Upper lobe of left lung (tissue), 6 donors: ENCODE measurements at regions not wholly inside any gene's neighbourhood (a gene's known extent, or its start where the extent isn't known, plus 50 kb on each side); places are given as distances from the start of the nearest gene placed in this dataset.

ENCODE experiments used
- ATAC-seq, 2 donors: fragments of 200-7000 bp; cut with Tn5 transposase; one replicate each; pipeline ENCODE4 v1.9.1; 2022; ENCODE audit warnings: mild to moderate bottlenecking in 2 of 2, moderate library complexity in 2 of 2; ENCODE audit not compliant: low FRiP score in 2 of 2
- DNase-seq, 2 donors: peaks; one replicate each; pipeline ENCODE4 v3.0.0-alpha.2; 2019 to 2020
- H3K27ac ChIP-seq, 4 donors: fragments of 200-600 bp; sonication (generic); one replicate each; pipeline ENCODE4 v1.5.1; 2016 to 2019
- H3K27me3 ChIP-seq, 4 donors: fragments of 200-600 bp; sonication (generic); one replicate each; pipeline ENCODE4 v1.5.1; 2017 to 2019
- H3K36me3 ChIP-seq, 4 donors: fragments of 200-600 bp; sonication (generic); one replicate each; pipeline ENCODE4 v1.5.1; 2016 to 2019
- H3K4me1 ChIP-seq, 4 donors: fragments of 200-600 bp; sonication (generic); one replicate each; pipeline ENCODE4 v1.5.1; 2018 to 2019
- H3K4me3 ChIP-seq, 4 donors: fragments of 200-600 bp; sonication (generic); one replicate each; pipeline ENCODE4 v1.5.1; 2017 to 2019; ENCODE audit warnings: mild to moderate bottlenecking in 2 of 4, moderate library complexity in 1 of 4
- H3K9me3 ChIP-seq, 4 donors: fragments of 200-600 bp; sonication (generic); one replicate each; pipeline ENCODE4 v1.5.1; 2018 to 2019
- CTCF ChIP-seq, 6 experiments: fragments of 450-650 bp in 4 of 6; fragments of 200-600 bp in 2 of 6; sonication (generic) in 2 of 6; IDR thresholded peaks; one replicate each; pipeline ENCODE4 v1.5.1; 2016 to 2019; ENCODE audit warnings: antibody characterized with exemption in 6 of 6
- EP300 ChIP-seq, 4 donors: sonication (generic); formaldehyde crosslinking; IDR thresholded peaks; one replicate each; pipeline ENCODE4 v1.5.1; 2017; ENCODE audit warnings: antibody characterized with exemption in 4 of 4, control low read depth in 2 of 4
- POLR2A ChIP-seq, 4 donors: fragments of 450-650 bp; IDR thresholded peaks; one replicate each; pipeline ENCODE4 v1.5.1; 2016 to 2017; ENCODE audit warnings: antibody characterized with exemption in 4 of 4, mild to moderate bottlenecking in 2 of 4
- POLR2AphosphoS5 ChIP-seq, 2 donors: sonication (generic); formaldehyde crosslinking; IDR thresholded peaks; one replicate each; pipeline ENCODE4 v1.5.1; 2017; ENCODE audit warnings: antibody characterized with exemption in 2 of 2
- WGBS, 2 donors: methylation state at CpG; one replicate each; pipeline ENCODE4 v1.1.5; 2017 to 2018; 5-methylcytosine and 5-hydroxymethylcytosine counted together
- donor health status: DM: no; HTN: no; CAD: no; lungs with moderate emphysema.
- donor health status: DM: no; HTN: yes; CAD: no; lungs with severe emphysema.

GRCh38 chr19:28908941-28909340, 304.0 kb downstream of the UQCRFS1 start:
- TF ChIP-seq EP300 (IDR thresholded peaks at IDR 0.05): no peak
- no peak for TF ChIP-seq POLR2A (IDR thresholded peaks at IDR 0.05)
- TF ChIP-seq POLR2AphosphoS5 (IDR thresholded peaks at IDR 0.05): no peak
- TF ChIP-seq CTCF (IDR thresholded peaks at IDR 0.05): no peak
- no peaks in the 10 kb centered on the region for H3K9me3 ChIP-seq
- no peaks in the 10 kb centered on the region for H3K27me3 ChIP-seq
- H3K27ac ChIP-seq: no peak overlapping the region
- H3K36me3 ChIP-seq: no peaks in the 10 kb centered on the region
- H3K4me1 ChIP-seq: no peaks in the 10 kb centered on the region
- H3K4me3 ChIP-seq: no peak overlapping the region
- WGBS, 2 donors: 59 to 86% methylated on average over 8 of the region's 8 CpGs
- ATAC-seq (no peak), DNase-seq (no peak)

DNA sequence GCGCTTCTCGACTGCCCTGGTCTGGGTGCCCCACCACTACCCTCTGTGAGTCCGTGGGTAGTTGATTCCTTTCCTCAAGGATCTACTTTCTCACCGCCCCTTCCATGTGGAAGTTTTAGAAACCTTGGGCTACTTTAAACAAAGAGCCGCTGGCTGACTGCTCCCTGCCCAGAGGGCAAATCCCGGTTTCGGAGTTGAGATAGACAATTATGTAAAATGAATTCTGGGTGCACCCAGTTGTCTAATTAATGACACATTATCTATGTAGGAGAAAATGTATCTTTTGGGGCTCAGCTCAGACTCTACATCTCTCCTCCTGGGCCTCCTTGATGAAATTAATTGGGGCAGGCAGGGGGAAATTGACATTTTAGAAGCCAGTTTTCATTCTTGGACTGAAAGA, 305.4 kb downstream of the UQCRFS1 start:
- DNase-seq (no peak), ATAC-seq (no peak)
- WGBS, 2 donors: 51 to 74% methylated on average over 7 of the region's 7 CpGs
- TF ChIP-seq CTCF (IDR thresholded peaks at IDR 0.05) (no peak), EP300 (IDR thresholded peaks at IDR 0.05) (no peak), POLR2AphosphoS5 (IDR thresholded peaks at IDR 0.05) (no peak), POLR2A (IDR thresholded peaks at IDR 0.05) (no peak)
- H3K4me3 ChIP-seq: no peak overlapping the region
- H3K27me3 ChIP-seq: no peaks in the 10 kb centered on the region
- H3K9me3 ChIP-seq: no peaks in the 10 kb centered on the region
- H3K27ac ChIP-seq: no peak overlapping the region
- no peaks in the 10 kb centered on the region for H3K4me1 ChIP-seq
- no peaks in the 10 kb centered on the region for H3K36me3 ChIP-seq

- TF ChIP-seq POLR2A (IDR thresholded peaks at IDR 0.05) (no peak), POLR2AphosphoS5 (IDR thresholded peaks at IDR 0.05) (no peak), EP300 (IDR thresholded peaks at IDR 0.05) (no peak), CTCF (IDR thresholded peaks at IDR 0.05) (no peak)
- Histone ChIP-seq H3K36me3 (no peaks in the 10 kb centered on the region), H3K27ac (no peak overlapping the region), H3K9me3 (no peaks in the 10 kb centered on the region), H3K4me3 (no peak overlapping the region), H3K4me1 (no peaks in the 10 kb centered on the region), H3K27me3 (no peaks in the 10 kb centered on the region)
- DNase-seq (no peak), ATAC-seq (no peak)
- WGBS, 2 donors: 68 to 87% methylated on average over 9 of the region's 9 CpGs
These were observed 307.0 kb downstream of the UQCRFS1 start for GRCh38 chr19:28905996-28906395.

- WGBS, 2 donors: 77 to 87% methylated on average over 4 of the region's 4 CpGs
- Histone ChIP-seq H3K27ac (no peak overlapping the region), H3K36me3 (no peaks in the 10 kb centered on the region), H3K9me3 (no peaks in the 10 kb centered on the region), H3K27me3 (no peaks in the 10 kb centered on the region), H3K4me1 (no peaks in the 10 kb centered on the region), H3K4me3 (no peak overlapping the region)
- no peak for ATAC-seq
- DNase-seq: no peak
- TF ChIP-seq POLR2AphosphoS5 (IDR thresholded peaks at IDR 0.05) (no peak), EP300 (IDR thresholded peaks at IDR 0.05) (no peak), POLR2A (IDR thresholded peaks at IDR 0.05) (no peak), CTCF (IDR thresholded peaks at IDR 0.05) (no peak)
These were observed 313.2 kb downstream of the UQCRFS1 start for GRCh38 chr19:28899703-28900102.

- H3K4me1 ChIP-seq: no peaks in the 10 kb centered on the region
- ATAC-seq: no peak
- H3K36me3 ChIP-seq: no peaks in the 10 kb centered on the region
- no peaks in the 10 kb centered on the region for H3K27me3 ChIP-seq
- no peak for TF ChIP-seq CTCF (IDR thresholded peaks at IDR 0.05)
- TF ChIP-seq POLR2A (IDR thresholded peaks at IDR 0.05): no peak
- TF ChIP-seq EP300 (IDR thresholded peaks at IDR 0.05): no peak
- no peak for TF ChIP-seq POLR2AphosphoS5 (IDR thresholded peaks at IDR 0.05)
- no peak for DNase-seq
- 66 to 92% methylated on average over 5 of the region's 5 CpGs for WGBS, 2 donors
- no peak overlapping the region for H3K4me3 ChIP-seq
- H3K9me3 ChIP-seq: no peaks in the 10 kb centered on the region
- H3K27ac ChIP-seq: no peak overlapping the region
These were observed 314.7 kb downstream of the UQCRFS1 start for GRCh38 chr19:28898249-28898648.
